Effector memory CD4-positive, alpha-beta T cell (primary cell): ENCODE measurements at regions not wholly inside any gene's neighbourhood (a gene's known extent, or its start where the extent isn't known, plus 50 kb on each side); places are given as distances from the start of the nearest gene placed in this dataset.

Experiments
- DNase-seq, 3 donors: peaks; one replicate each; pipeline ENCODE4 v3.0.0-alpha.2; 2020
- H3K27ac ChIP-seq: 2 replicates; pipeline ENCODE4 v1.7.0; 2013; ENCODE audit warnings: mild to moderate bottlenecking, low read length, moderate library complexity; ENCODE audit not compliant: insufficient read depth, poor library complexity, severe bottlenecking
- H3K27me3 ChIP-seq: replicated peaks from 2 replicates; pipeline ENCODE4 v1.7.0; 2013; ENCODE audit warnings: mild to moderate bottlenecking, low read length; ENCODE audit not compliant: insufficient read depth, control insufficient read depth, poor library complexity, severe bottlenecking
- H3K36me3 ChIP-seq: 2 replicates; pipeline ENCODE4 v1.7.0; 2013; ENCODE audit warnings: mild to moderate bottlenecking, low read length, moderate library complexity; ENCODE audit not compliant: control insufficient read depth, insufficient read depth
- H3K4me1 ChIP-seq: 2 replicates; pipeline ENCODE4 v1.7.0; 2013; ENCODE audit warnings: low read length, mild to moderate bottlenecking; ENCODE audit not compliant: control insufficient read depth, insufficient read depth, poor library complexity, severe bottlenecking
- H3K4me3 ChIP-seq: 2 replicates; pipeline ENCODE4 v1.7.0; 2013; ENCODE audit warnings: low read length, low read depth, mild to moderate bottlenecking; ENCODE audit not compliant: insufficient read depth, poor library complexity, severe bottlenecking
- H3K9me3 ChIP-seq: 2 replicates; pipeline ENCODE4 v1.7.0; 2013; ENCODE audit warnings: mild to moderate bottlenecking, low read length, moderate library complexity; ENCODE audit not compliant: control insufficient read depth

- no peak overlapping the region for H3K4me3 ChIP-seq
- DNase-seq = no peak
Observed at GRCh38 chr10:1960982-1961381, 223.7 kb upstream of the ADARB2 start.

GRCh38 chr10:1957057-1957456, 219.7 kb upstream of the ADARB2 start:
- Histone ChIP-seq H3K27me3 (no peaks in the 10 kb centered on the region), H3K4me3 (no peak overlapping the region), H3K9me3 (no peaks in the 10 kb centered on the region), H3K27ac (no peak overlapping the region), H3K4me1 (no peaks in the 10 kb centered on the region), H3K36me3 (no peaks in the 10 kb centered on the region)
- no peak for DNase-seq

More at GRCh38 chr10:1960982-1961381, 223.7 kb upstream of the ADARB2 start:
- Histone ChIP-seq H3K9me3 (no peaks in the 10 kb centered on the region), H3K27ac (no peak overlapping the region), H3K27me3 (no peaks in the 10 kb centered on the region), H3K4me1 (no peaks in the 10 kb centered on the region), H3K36me3 (no peaks in the 10 kb centered on the region)

DNA sequence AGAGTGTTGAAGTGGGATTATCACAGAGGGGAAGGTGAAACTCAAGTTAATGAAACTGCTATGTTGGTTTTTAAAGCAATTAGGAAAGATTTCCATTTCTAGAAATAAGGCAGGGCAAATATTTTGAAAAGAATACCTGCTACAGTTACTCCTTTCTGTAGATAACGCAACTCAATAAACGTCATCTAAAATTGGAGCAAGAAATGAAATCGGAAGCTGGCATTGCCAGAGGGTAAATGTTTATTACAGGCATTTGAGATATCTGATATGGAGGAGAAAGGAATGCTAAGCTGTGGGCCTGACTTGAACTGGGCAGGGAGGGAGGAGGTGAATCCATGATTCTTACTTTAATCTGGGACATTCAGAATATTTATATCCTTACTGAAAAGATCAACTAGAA, 217.0 kb upstream of the ADARB2 start:
- Histone ChIP-seq H3K27me3 (peaks cover 5% of the 10 kb centered on the region), H3K9me3 (no peaks in the 10 kb centered on the region), H3K36me3 (no peaks in the 10 kb centered on the region), H3K4me1 (no peaks in the 10 kb centered on the region), H3K27ac (no peak overlapping the region), H3K4me3 (no peak overlapping the region)
- DNase-seq = no peak

- Histone ChIP-seq H3K4me1 (no peaks in the 10 kb centered on the region), H3K27me3 (peaks cover 5% of the 10 kb centered on the region), H3K4me3 (no peak overlapping the region), H3K36me3 (no peaks in the 10 kb centered on the region), H3K9me3 (no peaks in the 10 kb centered on the region), H3K27ac (no peak overlapping the region)
- DNase-seq = no peak
Observed at GRCh38 chr10:1952126-1953095, 215.1 kb upstream of the ADARB2 start.

DNA sequence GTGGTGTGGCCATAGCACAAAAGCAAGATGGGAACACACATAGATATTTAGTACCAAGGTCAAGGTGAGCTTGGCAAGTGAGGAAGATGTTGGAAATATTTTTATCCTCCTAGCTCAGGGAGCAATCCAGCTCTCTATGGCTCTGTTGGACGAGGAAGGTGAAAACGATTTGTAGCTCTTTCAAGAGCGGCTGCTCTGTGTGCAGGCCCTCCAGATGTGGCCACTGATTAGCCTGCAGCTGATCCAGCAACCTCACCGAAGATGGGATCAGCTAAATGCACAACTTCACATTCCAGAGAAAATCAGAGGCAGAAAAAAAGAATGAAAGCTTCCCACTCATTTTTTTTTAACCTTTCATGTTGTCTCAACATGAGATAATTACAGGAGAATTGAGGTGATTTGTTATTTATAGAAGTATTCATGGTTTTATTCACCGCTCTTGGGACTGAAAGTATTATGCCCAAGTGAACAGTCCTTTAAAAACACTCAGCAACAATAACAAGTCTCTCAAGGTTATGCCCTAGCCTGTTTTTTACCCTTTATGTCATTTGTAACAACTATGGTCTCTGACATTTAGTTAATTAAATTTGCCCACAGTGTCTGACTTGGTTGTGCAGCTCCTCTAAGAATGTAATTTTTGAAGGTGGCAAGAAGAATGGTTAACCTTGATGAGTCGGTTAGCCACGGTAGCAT, 213.6 kb upstream of the ADARB2 start:
- Histone ChIP-seq H3K27ac (no peak overlapping the region), H3K4me3 (no peak overlapping the region), H3K36me3 (no peaks in the 10 kb centered on the region), H3K27me3 (peaks cover 5% of the 10 kb centered on the region), H3K4me1 (no peaks in the 10 kb centered on the region), H3K9me3 (no peaks in the 10 kb centered on the region)
- no peak for DNase-seq

GRCh38 chr10:1947464-1948003, 210.2 kb upstream of the ADARB2 start:
- Histone ChIP-seq H3K4me1 (no peaks in the 10 kb centered on the region), H3K4me3 (no peak overlapping the region), H3K27ac (no peak overlapping the region), H3K27me3 (peaks cover 5% of the 10 kb centered on the region), H3K36me3 (no peaks in the 10 kb centered on the region), H3K9me3 (no peaks in the 10 kb centered on the region)
- no peak for DNase-seq

DNA sequence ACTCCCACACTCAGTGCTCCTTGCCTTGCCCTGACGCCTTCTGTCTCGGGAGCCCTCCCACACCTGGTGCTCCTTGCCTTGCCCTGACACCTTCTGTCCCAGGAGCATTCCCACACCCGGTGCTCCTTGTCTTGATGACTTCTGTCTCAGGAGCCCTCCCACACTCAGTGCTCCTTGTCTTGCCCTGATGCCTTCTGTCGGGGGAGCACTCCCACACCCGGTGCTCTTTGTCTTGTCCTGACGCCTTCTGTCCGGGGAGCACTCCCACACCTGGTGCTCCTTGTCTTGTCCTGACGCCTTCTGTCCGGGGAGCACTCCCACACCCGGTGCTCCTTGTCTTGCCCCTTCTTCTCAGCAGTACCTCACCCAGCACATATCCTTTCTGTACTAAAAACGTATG, 207.2 kb upstream of the ADARB2 start:
- H3K4me3 ChIP-seq = no peak overlapping the region
- peaks cover 1% of the 10 kb centered on the region for H3K4me1 ChIP-seq
- no peak overlapping the region for H3K27ac ChIP-seq
- H3K27me3 ChIP-seq = peaks cover 2% of the 10 kb centered on the region
- H3K9me3 ChIP-seq = no peaks in the 10 kb centered on the region
- DNase-seq = no peak
- no peaks in the 10 kb centered on the region for H3K36me3 ChIP-seq

GRCh38 chr10:1942478-1942877, 205.2 kb upstream of the ADARB2 start:
- H3K27me3 ChIP-seq = no peaks in the 10 kb centered on the region
- no peak overlapping the region for H3K27ac ChIP-seq
- H3K4me1 ChIP-seq = peaks cover 9% of the 10 kb centered on the region
- H3K9me3 ChIP-seq = no peaks in the 10 kb centered on the region
- no peaks in the 10 kb centered on the region for H3K36me3 ChIP-seq
- DNase-seq = no peak
- H3K4me3 ChIP-seq = no peak overlapping the region

DNA sequence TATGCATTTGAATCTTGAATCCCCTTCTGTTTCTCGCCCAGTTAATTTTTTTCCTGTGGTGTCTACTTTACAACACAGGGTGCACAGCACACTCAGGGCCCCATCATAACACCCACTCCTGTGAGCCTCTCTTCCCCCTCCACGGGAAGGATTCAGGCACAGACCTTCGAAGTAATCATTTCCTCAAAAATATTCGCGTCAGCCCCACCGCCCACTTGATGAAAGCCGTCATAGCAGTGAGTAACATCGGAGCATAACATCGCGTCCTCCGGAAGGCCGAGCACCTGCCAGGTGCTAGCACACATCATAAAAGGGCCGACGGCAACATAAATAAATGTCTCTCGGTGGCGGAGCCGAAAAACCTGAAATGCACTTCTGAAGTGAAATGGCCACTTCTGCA, 201.7 kb upstream of the ADARB2 start:
- no peaks in the 10 kb centered on the region for H3K27me3 ChIP-seq
- H3K36me3 ChIP-seq = no peaks in the 10 kb centered on the region
- peak overlapping the region; percentile 35 for H3K27ac ChIP-seq
- H3K9me3 ChIP-seq = no peaks in the 10 kb centered on the region
- H3K4me3 ChIP-seq = no peak overlapping the region
- DNase-seq = peak in 1 of 3 donors; percentile 21
- H3K4me1 ChIP-seq = peaks cover 10% of the 10 kb centered on the region

DNA sequence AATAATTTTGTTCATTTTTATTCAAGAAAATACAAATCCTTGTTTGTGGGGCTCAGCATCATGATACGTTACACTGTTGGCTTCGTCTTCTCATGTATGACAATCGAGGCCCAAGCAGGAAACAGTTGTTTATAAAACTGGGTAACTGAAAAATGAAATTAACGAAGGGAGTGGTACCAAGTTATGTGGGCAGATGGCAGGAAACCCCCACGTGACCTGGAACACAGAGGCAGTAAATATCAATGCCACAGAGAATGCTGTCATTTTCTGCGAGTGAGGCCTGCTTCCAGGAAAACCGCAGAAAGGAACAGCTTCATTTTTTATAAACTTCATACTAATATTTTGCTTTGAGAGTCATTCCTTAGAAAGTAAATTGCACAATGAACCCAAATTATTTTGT, 201.0 kb upstream of the ADARB2 start:
- Histone ChIP-seq H3K4me3 (no peak overlapping the region), H3K9me3 (no peaks in the 10 kb centered on the region), H3K4me1 (peaks cover 10% of the 10 kb centered on the region), H3K27ac (peak overlapping the region; percentile 35), H3K36me3 (no peaks in the 10 kb centered on the region), H3K27me3 (no peaks in the 10 kb centered on the region)
- peak in 2 of 3 donors; percentile 5 to 54 for DNase-seq
